ENCODE measurements at regions not wholly inside any gene's neighbourhood (a gene's known extent, or its start where the extent isn't known, plus 50 kb on each side); places are given as distances from the start of the nearest gene placed in this dataset.
"Not testable (repeated sequence)": the region's sequence is repeated elsewhere in the genome, so short reads cannot be mapped to it uniquely, and the experiment has no call there.

DNA sequence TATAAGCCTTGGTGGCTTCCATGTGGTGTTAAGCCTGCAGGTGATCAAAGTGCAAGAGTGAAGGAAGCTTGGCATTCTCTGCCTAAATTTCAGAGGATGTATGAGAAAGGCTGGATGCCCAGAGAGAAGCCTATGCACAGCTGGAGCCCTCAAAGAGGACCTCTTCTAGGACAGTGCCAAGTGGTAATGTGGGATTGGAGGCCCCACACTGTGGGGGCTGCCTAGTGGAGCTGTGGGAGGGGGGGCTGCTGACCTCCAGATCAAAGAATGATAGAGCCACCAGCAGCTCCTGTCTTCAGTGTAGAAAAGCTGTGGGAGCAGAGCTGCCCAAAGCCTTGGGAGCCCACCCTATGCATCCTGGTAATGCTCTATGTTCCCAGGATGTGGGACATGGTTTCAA, 1512.7 kb upstream of the TPTE start:
- H3K27me3 ChIP-seq (ENCODE audit: control insufficient read depth, insufficient read depth, low read length) = no peaks in the 10 kb centered on the region
- H3K4me3 ChIP-seq (ENCODE audit: low read depth, low read length) = no peak overlapping the region
- TF ChIP-seq, protein P1, sequence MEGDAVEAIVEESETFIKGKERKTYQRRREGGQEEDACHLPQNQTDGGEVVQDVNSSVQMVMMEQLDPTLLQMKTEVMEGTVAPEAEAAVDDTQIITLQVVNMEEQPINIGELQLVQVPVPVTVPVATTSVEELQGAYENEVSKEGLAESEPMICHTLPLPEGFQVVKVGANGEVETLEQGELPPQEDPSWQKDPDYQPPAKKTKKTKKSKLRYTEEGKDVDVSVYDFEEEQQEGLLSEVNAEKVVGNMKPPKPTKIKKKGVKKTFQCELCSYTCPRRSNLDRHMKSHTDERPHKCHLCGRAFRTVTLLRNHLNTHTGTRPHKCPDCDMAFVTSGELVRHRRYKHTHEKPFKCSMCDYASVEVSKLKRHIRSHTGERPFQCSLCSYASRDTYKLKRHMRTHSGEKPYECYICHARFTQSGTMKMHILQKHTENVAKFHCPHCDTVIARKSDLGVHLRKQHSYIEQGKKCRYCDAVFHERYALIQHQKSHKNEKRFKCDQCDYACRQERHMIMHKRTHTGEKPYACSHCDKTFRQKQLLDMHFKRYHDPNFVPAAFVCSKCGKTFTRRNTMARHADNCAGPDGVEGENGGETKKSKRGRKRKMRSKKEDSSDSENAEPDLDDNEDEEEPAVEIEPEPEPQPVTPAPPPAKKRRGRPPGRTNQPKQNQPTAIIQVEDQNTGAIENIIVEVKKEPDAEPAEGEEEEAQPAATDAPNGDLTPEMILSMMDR (IDR thresholded peaks at IDR 0.05; ENCODE audit: low read depth, low read length) = no peak
- H3K27ac ChIP-seq (ENCODE audit: low read depth, low read length) = no peak overlapping the region
- ChIA-PET POLR2A (no interaction called here), CTCF (no interaction called here)
- no peak for DNase-seq (ENCODE audit: low read depth, low spot score)
- peaks cover 54% of the 10 kb centered on the region for H3K9me3 ChIP-seq (ENCODE audit: control insufficient read depth, insufficient read depth, low read length)

DNA sequence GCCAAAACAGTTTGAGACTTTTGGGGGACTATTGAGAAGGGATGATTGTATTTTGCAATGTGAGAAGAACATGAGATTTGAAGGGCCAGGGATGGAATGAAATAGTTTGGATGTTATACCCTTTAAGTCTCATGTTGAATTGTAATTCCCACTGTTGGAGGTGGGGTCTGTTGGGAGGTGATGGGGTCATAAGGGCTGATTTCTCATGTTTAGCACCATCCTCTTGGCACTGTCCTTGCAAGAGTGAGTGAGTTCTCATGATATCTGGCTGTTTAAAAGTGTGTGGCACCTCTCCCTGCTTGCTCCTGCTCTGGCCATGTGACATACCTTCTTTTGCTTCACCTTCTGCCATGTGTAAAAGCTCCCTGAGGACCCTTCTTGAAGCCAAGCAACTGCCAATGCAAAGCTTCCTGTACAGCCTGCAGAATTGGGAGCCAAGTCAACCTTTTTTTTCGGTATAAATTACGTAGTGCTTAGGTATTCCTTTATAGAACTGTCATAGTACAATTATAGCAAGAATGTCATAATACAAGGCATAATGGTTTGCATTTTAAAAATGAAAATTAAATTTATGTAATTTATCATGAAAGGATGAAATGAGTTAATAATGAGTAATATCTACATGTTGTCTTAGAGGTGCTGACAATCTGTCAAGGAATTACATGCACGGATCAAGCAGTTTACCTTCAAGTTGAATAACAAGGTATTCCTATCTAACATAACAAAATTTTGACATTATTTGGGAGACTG, 1511.9 kb upstream of the TPTE start:
- H3K27me3 ChIP-seq (ENCODE audit: control insufficient read depth, insufficient read depth, low read length); CTCF ChIA-PET: not testable (repeated sequence)
- peaks cover 62% of the 10 kb centered on the region for H3K9me3 ChIP-seq (ENCODE audit: control insufficient read depth, insufficient read depth, low read length)

DNA sequence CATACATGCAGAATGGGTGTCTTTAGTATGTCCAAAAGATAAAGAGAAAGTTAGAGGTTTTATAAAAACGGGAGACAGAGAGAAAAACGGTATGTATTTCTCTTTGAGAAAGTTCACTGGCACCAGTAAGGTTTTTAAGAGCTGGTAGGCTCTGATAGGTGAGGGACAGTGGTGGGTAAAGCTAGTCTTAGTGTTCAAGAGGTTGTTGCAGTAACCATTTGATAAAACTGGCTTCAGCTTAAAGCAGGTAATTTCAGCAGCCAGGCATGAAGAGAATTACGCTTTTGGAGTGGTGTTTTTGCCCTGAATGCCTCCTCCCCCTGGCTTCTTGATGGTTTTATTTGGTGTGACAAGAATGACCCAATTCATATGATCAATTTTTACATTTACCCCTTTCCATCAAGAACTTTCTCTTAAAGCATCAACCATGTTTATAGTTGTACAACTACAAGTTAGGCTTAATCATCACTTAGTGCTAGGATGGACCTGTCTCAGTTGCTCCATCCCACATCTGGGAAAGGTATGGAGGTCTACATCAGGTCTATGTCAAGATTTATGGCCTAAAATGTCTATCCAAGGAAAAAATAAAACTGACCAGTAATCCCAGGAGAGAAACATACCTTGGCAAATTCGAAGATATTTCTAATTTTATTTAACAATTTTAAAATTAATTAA, 1511.1 kb upstream of the TPTE start:
- H3K4me3 ChIP-seq (ENCODE audit: low read depth, low read length); H3K27ac ChIP-seq (ENCODE audit: low read depth, low read length); POLR2A ChIA-PET; CTCF ChIA-PET; H3K27me3 ChIP-seq (ENCODE audit: control insufficient read depth, insufficient read depth, low read length); DNase-seq (ENCODE audit: low read depth, low spot score): not testable (repeated sequence)
- peaks cover 62% of the 10 kb centered on the region for H3K9me3 ChIP-seq (ENCODE audit: control insufficient read depth, insufficient read depth, low read length)

More for the DNA sequence above, 1511.9 kb upstream of the TPTE start:
- H3K27ac ChIP-seq (ENCODE audit: low read depth, low read length); H3K4me3 ChIP-seq (ENCODE audit: low read depth, low read length); POLR2A ChIA-PET; DNase-seq (ENCODE audit: low read depth, low spot score): not testable (repeated sequence)

DNA sequence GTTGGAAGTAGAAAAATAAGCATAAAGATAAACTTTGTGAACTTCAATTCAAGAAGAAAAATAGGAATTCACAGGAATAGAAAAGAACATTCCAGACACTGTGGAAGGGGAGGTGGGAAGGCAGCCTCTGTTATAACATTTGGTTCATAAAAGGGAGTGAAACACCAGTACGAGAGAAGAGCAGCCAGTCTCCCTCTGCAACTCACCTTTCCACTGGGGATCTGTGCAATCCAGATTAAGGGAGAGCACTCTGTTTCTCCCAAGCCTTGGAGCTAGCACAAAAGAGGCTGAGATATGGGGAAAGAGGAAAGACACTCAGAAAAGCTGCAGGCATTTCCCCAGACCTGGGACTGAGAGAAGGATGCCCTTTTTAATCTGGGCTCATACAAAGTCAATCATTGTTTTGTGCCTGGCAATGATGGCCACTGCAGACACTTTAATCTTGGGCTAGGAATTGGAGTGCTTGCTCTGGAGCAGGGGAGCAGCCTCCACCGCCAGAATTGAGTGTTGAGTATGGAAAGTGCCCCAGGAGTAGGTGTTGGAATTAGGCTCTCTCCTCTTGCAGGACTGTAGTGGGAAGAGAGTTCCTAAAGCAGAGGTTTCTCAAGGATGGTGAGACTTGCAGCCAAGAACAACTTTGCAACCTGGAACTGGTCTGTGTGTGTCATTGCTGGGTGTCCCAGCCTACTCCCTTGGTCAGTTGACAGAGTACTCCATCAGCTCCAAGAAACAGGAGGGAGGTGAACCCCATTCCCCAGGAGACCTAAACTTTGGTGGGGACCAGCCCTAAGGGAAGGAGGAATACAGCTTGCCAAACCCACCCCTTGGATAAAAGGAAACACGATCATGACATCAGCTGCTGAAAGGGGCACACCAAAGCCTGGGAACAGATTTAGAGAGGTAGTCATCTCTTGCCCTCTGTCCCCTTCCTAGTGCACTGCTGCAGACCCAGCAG, 1510.2 kb upstream of the TPTE start:
- POLR2A ChIA-PET; H3K27ac ChIP-seq (ENCODE audit: low read depth, low read length); DNase-seq (ENCODE audit: low read depth, low spot score); H3K4me3 ChIP-seq (ENCODE audit: low read depth, low read length); H3K27me3 ChIP-seq (ENCODE audit: control insufficient read depth, insufficient read depth, low read length); CTCF ChIA-PET: not testable (repeated sequence)
- peaks cover 66% of the 10 kb centered on the region for H3K9me3 ChIP-seq (ENCODE audit: control insufficient read depth, insufficient read depth, low read length)

DNA sequence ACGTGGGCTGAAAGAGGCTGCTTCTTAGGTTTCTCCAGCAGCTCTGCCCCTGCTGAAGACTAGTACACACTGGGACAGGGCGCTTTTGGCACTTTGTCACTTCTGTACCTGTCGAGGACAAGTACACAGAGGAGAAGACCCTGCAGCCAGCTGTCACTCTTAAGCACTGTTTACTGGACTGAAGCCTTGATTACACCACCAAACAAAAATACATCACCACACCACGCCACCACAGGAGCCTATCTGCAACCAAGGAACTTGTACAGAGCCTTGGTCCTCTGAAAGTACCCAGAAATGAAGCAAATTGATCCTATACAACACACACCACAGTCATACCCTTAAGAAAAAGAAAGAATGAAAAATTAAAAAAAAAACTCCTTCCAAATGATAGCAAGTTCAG, 1509.5 kb upstream of the TPTE start:
- DNase-seq (ENCODE audit: low read depth, low spot score); H3K4me3 ChIP-seq (ENCODE audit: low read depth, low read length); H3K27me3 ChIP-seq (ENCODE audit: control insufficient read depth, insufficient read depth, low read length); POLR2A ChIA-PET; CTCF ChIA-PET; H3K27ac ChIP-seq (ENCODE audit: low read depth, low read length): not testable (repeated sequence)
- H3K9me3 ChIP-seq (ENCODE audit: control insufficient read depth, insufficient read depth, low read length) = peaks cover 64% of the 10 kb centered on the region

DNA sequence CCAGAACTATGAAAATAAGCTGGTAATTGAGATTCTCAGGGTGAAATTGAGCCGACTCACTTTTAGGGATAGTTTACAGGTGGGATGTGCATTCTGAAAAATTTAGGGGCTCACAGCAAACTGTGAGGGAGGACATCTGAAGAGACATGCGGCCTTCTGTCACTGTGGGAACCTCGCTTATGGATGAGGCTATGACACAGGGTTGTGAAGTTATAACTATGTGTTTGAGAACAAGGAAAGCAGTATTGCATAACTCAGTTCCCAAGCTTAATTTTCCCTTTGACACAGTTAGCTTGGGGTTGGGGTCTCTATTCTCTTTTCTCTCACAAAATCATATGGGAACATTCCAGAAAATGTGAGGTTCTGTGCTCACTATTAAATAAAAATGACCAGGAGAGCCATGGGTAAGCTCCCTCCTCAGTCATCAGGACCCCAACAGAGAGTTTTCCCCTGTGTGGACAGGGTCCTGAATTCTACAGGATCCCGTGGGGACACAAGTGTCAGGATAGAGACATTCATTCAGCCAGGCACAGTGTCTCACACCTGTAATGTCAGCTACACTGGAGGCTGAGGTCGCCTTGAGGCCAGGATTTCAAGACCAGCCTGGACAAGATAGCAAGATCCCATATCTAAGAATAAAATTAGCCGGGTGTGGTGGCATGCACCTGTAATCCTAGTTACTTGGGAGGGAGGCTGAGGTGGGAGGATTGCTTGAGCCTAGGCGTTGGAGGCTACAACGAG, 1507.7 kb upstream of the TPTE start:
- DNase-seq (ENCODE audit: low read depth, low spot score); H3K27me3 ChIP-seq (ENCODE audit: control insufficient read depth, insufficient read depth, low read length); CTCF ChIA-PET; H3K27ac ChIP-seq (ENCODE audit: low read depth, low read length); H3K4me3 ChIP-seq (ENCODE audit: low read depth, low read length); POLR2A ChIA-PET: not testable (repeated sequence)
- peaks cover 68% of the 10 kb centered on the region for H3K9me3 ChIP-seq (ENCODE audit: control insufficient read depth, insufficient read depth, low read length)

DNA sequence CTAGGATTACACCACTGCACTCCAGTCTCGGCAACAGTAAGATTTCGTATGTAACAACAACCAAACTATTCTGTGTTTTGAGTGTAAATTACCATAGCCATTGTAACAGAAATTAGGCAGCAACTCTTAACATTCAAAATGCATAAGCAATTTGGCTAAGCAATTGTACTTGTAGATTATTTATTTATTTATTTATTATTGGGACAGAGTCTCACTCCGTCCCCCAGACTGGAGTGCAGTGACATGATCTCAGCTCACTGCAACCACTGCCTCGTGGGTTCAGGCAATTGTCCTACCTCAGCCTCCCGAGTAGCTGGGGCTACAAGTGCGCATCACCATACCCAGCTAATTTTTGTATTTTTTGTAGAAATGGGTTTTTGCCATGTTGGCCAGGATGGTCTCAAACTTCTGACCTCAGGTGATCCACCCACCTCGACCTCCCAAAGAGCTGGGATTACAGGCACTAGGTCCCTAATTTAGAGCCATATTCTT, 1507.1 kb upstream of the TPTE start:
- DNase-seq (ENCODE audit: low read depth, low spot score); POLR2A ChIA-PET; H3K27me3 ChIP-seq (ENCODE audit: control insufficient read depth, insufficient read depth, low read length); CTCF ChIA-PET; H3K4me3 ChIP-seq (ENCODE audit: low read depth, low read length); H3K27ac ChIP-seq (ENCODE audit: low read depth, low read length): not testable (repeated sequence)
- H3K9me3 ChIP-seq (ENCODE audit: control insufficient read depth, insufficient read depth, low read length) = peaks cover 68% of the 10 kb centered on the region

DNA sequence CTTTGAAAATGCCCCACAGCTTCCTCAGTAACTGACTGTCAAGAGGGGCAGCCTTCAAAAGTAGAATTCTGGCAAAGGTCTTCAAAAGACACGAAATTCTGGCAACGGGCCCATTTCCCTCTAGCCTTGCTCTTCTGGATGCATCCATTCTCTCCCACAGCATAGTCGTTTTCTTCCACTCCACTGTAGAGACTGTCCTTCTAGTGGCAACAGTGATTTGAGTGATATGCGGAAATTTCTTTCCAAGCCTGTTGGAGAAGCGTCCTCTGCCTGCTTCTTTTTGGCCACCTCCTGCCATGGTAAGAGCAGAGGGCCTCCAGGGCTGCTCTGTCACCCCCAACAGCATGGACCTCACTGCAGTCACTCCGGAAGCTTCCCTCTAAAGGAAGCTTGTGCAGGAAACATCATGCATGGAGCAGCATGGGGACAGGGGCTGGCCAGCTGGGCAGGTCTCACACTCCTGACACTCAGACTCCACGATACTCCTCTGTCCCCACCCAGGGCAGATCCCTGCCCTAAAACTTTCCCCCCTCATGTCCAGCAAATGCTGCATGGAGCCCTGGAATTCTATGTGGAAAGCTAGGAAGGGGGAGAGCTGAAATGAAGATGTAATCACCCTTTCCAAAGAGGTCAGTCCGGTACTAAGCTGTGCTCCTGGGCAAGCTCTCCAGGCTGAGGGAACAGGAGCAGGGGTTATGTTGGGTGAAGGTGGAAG, 1505.7 kb upstream of the TPTE start:
- DNase-seq (ENCODE audit: low read depth, low spot score); H3K27me3 ChIP-seq (ENCODE audit: control insufficient read depth, insufficient read depth, low read length); H3K27ac ChIP-seq (ENCODE audit: low read depth, low read length); CTCF ChIA-PET; POLR2A ChIA-PET; H3K4me3 ChIP-seq (ENCODE audit: low read depth, low read length): not testable (repeated sequence)
- H3K9me3 ChIP-seq (ENCODE audit: control insufficient read depth, insufficient read depth, low read length) = peaks cover 67% of the 10 kb centered on the region

DNA sequence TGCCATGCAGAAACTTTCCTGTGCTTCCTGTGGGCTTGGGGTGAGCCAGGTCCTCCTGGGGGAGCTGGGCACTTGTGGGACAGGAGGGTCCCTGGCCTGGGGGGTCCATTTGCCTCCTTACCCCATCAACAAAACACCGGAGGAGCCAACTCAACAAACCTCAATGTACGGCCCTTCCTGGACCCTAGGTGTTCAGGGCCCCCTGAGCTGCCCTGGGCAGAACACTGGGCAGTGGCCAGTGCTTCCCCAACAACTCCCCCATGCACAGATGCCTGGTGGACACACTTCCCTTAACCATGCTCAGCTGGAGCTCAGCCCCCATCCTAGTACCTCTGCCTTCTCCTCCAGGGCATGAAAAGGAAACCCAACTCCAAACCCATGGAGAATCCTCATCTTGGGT, 1504.2 kb upstream of the TPTE start:
- H3K4me3 ChIP-seq (ENCODE audit: low read depth, low read length); H3K27ac ChIP-seq (ENCODE audit: low read depth, low read length); POLR2A ChIA-PET; H3K27me3 ChIP-seq (ENCODE audit: control insufficient read depth, insufficient read depth, low read length); CTCF ChIA-PET; DNase-seq (ENCODE audit: low read depth, low spot score): not testable (repeated sequence)
- H3K9me3 ChIP-seq (ENCODE audit: control insufficient read depth, insufficient read depth, low read length) = peaks cover 54% of the 10 kb centered on the region

DNA sequence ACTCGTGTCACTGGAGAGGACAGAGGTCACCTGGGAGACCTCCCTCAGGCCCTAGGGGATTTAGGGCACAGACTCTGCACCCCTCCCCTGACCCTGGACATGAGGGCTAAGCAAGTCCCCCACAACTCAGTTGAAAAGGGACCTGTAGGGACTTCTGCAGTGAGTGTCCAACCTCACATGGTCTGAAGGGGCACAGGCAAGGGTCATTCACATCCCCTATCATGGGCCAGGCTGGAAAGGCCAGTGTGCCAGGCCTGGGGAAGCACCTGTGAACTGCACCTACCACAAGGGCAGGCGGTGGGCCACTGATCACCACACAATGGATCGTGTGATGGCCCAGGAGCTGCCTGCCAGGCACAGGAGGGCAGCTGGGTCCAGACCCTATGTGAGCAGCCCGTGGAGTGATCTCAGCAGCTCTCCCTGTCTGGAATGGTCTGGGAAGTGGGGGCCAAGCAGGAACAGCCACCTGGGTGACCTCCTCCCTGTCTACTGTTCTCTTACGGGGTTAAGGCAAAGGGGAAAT, 1502.6 kb upstream of the TPTE start:
- POLR2A ChIA-PET; H3K4me3 ChIP-seq (ENCODE audit: low read depth, low read length); H3K27me3 ChIP-seq (ENCODE audit: control insufficient read depth, insufficient read depth, low read length); H3K27ac ChIP-seq (ENCODE audit: low read depth, low read length); CTCF ChIA-PET; DNase-seq (ENCODE audit: low read depth, low spot score): not testable (repeated sequence)
- peaks cover 45% of the 10 kb centered on the region for H3K9me3 ChIP-seq (ENCODE audit: control insufficient read depth, insufficient read depth, low read length)
